Suprapubic skin (tissue), 3 donors: ENCODE measurements at regions not wholly inside any gene's neighbourhood (a gene's known extent, or its start where the extent isn't known, plus 50 kb on each side); places are given as distances from the start of the nearest gene placed in this dataset.

Experiments used
- CTCF ChIP-seq, 2 donors: fragments of 200-600 bp in 1 of 2; fragments of 450-650 bp in 1 of 2; sonication (generic) in 1 of 2; IDR thresholded peaks; one replicate each; pipeline ENCODE4 v1.5.1; 2016 to 2019; ENCODE audit warnings: antibody characterized with exemption in 2 of 2, mild to moderate bottlenecking in 1 of 2, moderate library complexity in 1 of 2
- EP300 ChIP-seq: sonication (generic); formaldehyde crosslinking; IDR thresholded peaks from one replicate; pipeline ENCODE4 v1.6.1; 2017; ENCODE audit warnings: antibody characterized with exemption

GRCh38 chr14:62626416-62626815 is 418.8 kb downstream of the KCNH5 start:
- TF ChIP-seq CTCF (IDR thresholded peaks at IDR 0.05) = no peak
- no peak for TF ChIP-seq EP300
